HEK293 (cell line): ENCODE measurements at regions not wholly inside any gene's neighbourhood (a gene's known extent, or its start where the extent isn't known, plus 50 kb on each side); places are given as distances from the start of the nearest gene placed in this dataset.

Experiments used
- BCL11A ChIP-seq: fragments of 450-650 bp; formaldehyde crosslinking; IDR thresholded peaks from 2 replicates; pipeline ENCODE4 v1.5.1; 2016; ENCODE audit warnings: low read depth, missing biosample characterization, missing genetic modification characterization
- IKZF3 ChIP-seq: fragments of 450-650 bp; IDR thresholded peaks from 2 replicates; pipeline ENCODE4 v1.5.0; 2018; ENCODE audit warnings: missing biosample characterization, mild to moderate bottlenecking, missing genetic modification characterization, moderate library complexity
- KLF10 ChIP-seq: fragments of 450-650 bp; IDR thresholded peaks from 2 replicates; pipeline ENCODE4 v1.5.1; 2018; ENCODE audit warnings: missing biosample characterization, mild to moderate bottlenecking, missing genetic modification characterization
- KLF8 ChIP-seq: fragments of 450-650 bp; formaldehyde crosslinking; IDR thresholded peaks from 2 replicates; pipeline ENCODE4 v1.5.1; 2016; ENCODE audit warnings: missing biosample characterization, missing genetic modification characterization
- KLF9 ChIP-seq: fragments of 450-650 bp; formaldehyde crosslinking; IDR thresholded peaks from 2 replicates; pipeline ENCODE4 v1.5.1; 2016; ENCODE audit warnings: missing biosample characterization, missing genetic modification characterization, low read depth
- MYNN ChIP-seq: fragments of 450-650 bp; formaldehyde crosslinking; IDR thresholded peaks from 2 replicates; pipeline ENCODE4 v1.5.1; 2016; ENCODE audit warnings: missing biosample characterization, missing genetic modification characterization, borderline replicate concordance
- PATZ1 ChIP-seq: fragments of 450-650 bp; formaldehyde crosslinking; IDR thresholded peaks from 2 replicates; pipeline ENCODE4 v1.5.1; 2016; ENCODE audit warnings: missing biosample characterization, missing genetic modification characterization
- SCRT1 ChIP-seq: fragments of 450-650 bp; formaldehyde crosslinking; IDR thresholded peaks from 2 replicates; pipeline ENCODE4 v1.5.1; 2016; ENCODE audit warnings: missing biosample characterization, missing genetic modification characterization, borderline replicate concordance
- ZBTB44 ChIP-seq: fragments of 450-650 bp; IDR thresholded peaks from 2 replicates; pipeline ENCODE4 v1.5.1; 2018; ENCODE audit warnings: missing biosample characterization, mild to moderate bottlenecking, missing genetic modification characterization
- ZNF155 ChIP-seq: fragments of 450-650 bp; formaldehyde crosslinking; IDR thresholded peaks from 2 replicates; pipeline ENCODE4 v1.5.1; 2016; ENCODE audit warnings: missing biosample characterization, missing genetic modification characterization
- ZNF18 ChIP-seq: fragments of 450-650 bp; formaldehyde crosslinking; IDR thresholded peaks from 2 replicates; pipeline ENCODE4 v1.5.1; 2016; ENCODE audit warnings: missing biosample characterization, missing genetic modification characterization
- ZNF184 ChIP-seq: fragments of 450-650 bp; IDR thresholded peaks from 2 replicates; pipeline ENCODE4 v1.5.1; 2018; ENCODE audit warnings: missing biosample characterization, mild to moderate bottlenecking, missing genetic modification characterization
- ZNF202 ChIP-seq: fragments of 450-650 bp; formaldehyde crosslinking; IDR thresholded peaks from 2 replicates; pipeline ENCODE4 v1.5.1; 2016; ENCODE audit warnings: missing biosample characterization, missing genetic modification characterization, borderline replicate concordance
- ZNF223 ChIP-seq: fragments of 450-650 bp; formaldehyde crosslinking; IDR thresholded peaks from 2 replicates; pipeline ENCODE4 v1.5.1; 2016; ENCODE audit warnings: missing biosample characterization, missing genetic modification characterization
- ZNF266 ChIP-seq: fragments of 450-650 bp; formaldehyde crosslinking; IDR thresholded peaks from 2 replicates; pipeline ENCODE4 v1.5.1; 2016; ENCODE audit warnings: missing biosample characterization, missing genetic modification characterization, low read depth
- ZNF311 ChIP-seq: fragments of 450-650 bp; formaldehyde crosslinking; IDR thresholded peaks from 2 replicates; pipeline ENCODE4 v1.5.1; 2017; ENCODE audit warnings: missing biosample characterization, missing genetic modification characterization, borderline replicate concordance
- ZNF324 ChIP-seq: fragments of 450-650 bp; formaldehyde crosslinking; IDR thresholded peaks from 2 replicates; pipeline ENCODE4 v1.5.1; 2016; ENCODE audit warnings: missing biosample characterization, missing genetic modification characterization
- ZNF341 ChIP-seq: fragments of 450-650 bp; formaldehyde crosslinking; IDR thresholded peaks from 2 replicates; pipeline ENCODE4; 2016; ENCODE audit warnings: low read depth, missing biosample characterization, missing genetic modification characterization
- ZNF362 ChIP-seq: fragments of 450-650 bp; formaldehyde crosslinking; IDR thresholded peaks from 2 replicates; pipeline ENCODE4 v1.5.1; 2016; ENCODE audit warnings: missing biosample characterization, missing genetic modification characterization
- ZNF48 ChIP-seq: fragments of 450-650 bp; formaldehyde crosslinking; IDR thresholded peaks from 2 replicates; pipeline ENCODE4 v1.5.1; 2016; ENCODE audit warnings: missing biosample characterization, missing genetic modification characterization
- ZNF518A ChIP-seq: fragments of 450-650 bp; formaldehyde crosslinking; conservative IDR thresholded peaks from 2 replicates; pipeline ENCODE4 v1.5.1; 2016; ENCODE audit warnings: low read depth, missing biosample characterization, missing genetic modification characterization
- ZNF777 ChIP-seq: fragments of 450-650 bp; formaldehyde crosslinking; IDR thresholded peaks from 2 replicates; pipeline ENCODE4 v1.5.1; 2017; ENCODE audit warnings: missing biosample characterization, missing genetic modification characterization, borderline replicate concordance
- ZSCAN18 ChIP-seq: fragments of 450-650 bp; formaldehyde crosslinking; IDR thresholded peaks from 2 replicates; pipeline ENCODE4 v1.5.1; 2016; ENCODE audit warnings: missing biosample characterization, missing genetic modification characterization
- ZSCAN5A ChIP-seq: fragments of 450-650 bp; formaldehyde crosslinking; IDR thresholded peaks from 2 replicates; pipeline ENCODE4 v1.5.1; 2016; ENCODE audit warnings: missing biosample characterization, missing genetic modification characterization

- TF ChIP-seq ZNF155 (tag by site-specific recombination) (no peak), ZNF341 (tag by site-specific recombination) (0 out of 2 replicates have a peak, but pooled peaks have one; percentile 30), ZNF311 (no peak), ZNF48 (tag by site-specific recombination) (no peak), PATZ1 (tag by site-specific recombination) (no peak), ZNF362 (0 out of 2 replicates have a peak, but pooled peaks have one; percentile 16), BCL11A (tag by site-specific recombination) (no peak), ZNF324 (tag by site-specific recombination) (peak; percentile 46), MYNN (tag by site-specific recombination) (no peak), ZNF202 (tag by site-specific recombination) (no peak), ZSCAN18 (no peak), ZNF777 (no peak), KLF9 (tag by site-specific recombination) (no peak), ZNF518A (tag by site-specific recombination) (peak; percentile 62), ZNF18 (no peak), ZNF223 (no peak), ZSCAN5A (tag by site-specific recombination) (no peak), IKZF3 (tag by site-specific recombination) (no peak), KLF8 (tag by site-specific recombination) (peak; percentile 41), SCRT1 (no peak), ZNF266 (tag by site-specific recombination) (no peak), ZBTB44 (no peak; the same call in none of the 2 replicates), ZNF184 (tag by site-specific recombination) (no peak), KLF10 (no peak)
Observed at GRCh38 chr6:27772261-27773001, 139.8 kb downstream of the OR2B2 start (continued).
